Stimulated activated CD4-positive, alpha-beta T cell treated with anti-CD3 and anti-CD28 coated beads, Interleukin-2, amount 100 ng/mL, for 24 hours (primary cell): ENCODE measurements at regions not wholly inside any gene's neighbourhood (a gene's known extent, or its start where the extent isn't known, plus 50 kb on each side); places are given as distances from the start of the nearest gene placed in this dataset.

Experiments used
- DNase-seq, 2 donors: peaks; one replicate each; pipeline ENCODE4 v3.0.0-alpha.2; 2020

GRCh38 chr2:9772999-9773902 lies 70.0 kb upstream of the TAF1B start:
- DNase-seq, result no peak

GRCh38 chr2:9773903-9774239 lies 69.4 kb upstream of the TAF1B start:
- DNase-seq, result no peak

- no peak for DNase-seq
These were observed 69.0 kb upstream of the TAF1B start for GRCh38 chr2:9774266-9774665.

DNA sequence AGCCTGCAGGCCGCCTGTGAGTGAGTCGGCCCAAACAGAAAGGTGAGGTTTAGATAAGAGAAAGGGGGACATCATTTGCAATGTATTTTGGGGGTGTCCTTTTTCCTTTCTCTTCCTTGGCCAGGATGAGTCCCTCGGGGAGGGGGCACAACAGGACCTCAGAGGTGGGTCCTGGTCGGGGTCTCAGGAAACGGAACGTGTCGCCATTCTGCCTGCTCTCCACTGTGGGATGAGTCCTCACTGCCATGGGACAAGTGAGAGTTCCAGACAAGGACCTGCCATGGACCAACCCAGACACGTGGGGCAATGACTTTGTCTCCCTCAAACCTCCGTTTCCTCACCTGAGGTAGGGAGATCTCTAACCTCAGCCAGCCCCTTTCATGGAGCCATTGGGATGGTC lies 67.9 kb upstream of the TAF1B start:
- no peak for DNase-seq

DNA sequence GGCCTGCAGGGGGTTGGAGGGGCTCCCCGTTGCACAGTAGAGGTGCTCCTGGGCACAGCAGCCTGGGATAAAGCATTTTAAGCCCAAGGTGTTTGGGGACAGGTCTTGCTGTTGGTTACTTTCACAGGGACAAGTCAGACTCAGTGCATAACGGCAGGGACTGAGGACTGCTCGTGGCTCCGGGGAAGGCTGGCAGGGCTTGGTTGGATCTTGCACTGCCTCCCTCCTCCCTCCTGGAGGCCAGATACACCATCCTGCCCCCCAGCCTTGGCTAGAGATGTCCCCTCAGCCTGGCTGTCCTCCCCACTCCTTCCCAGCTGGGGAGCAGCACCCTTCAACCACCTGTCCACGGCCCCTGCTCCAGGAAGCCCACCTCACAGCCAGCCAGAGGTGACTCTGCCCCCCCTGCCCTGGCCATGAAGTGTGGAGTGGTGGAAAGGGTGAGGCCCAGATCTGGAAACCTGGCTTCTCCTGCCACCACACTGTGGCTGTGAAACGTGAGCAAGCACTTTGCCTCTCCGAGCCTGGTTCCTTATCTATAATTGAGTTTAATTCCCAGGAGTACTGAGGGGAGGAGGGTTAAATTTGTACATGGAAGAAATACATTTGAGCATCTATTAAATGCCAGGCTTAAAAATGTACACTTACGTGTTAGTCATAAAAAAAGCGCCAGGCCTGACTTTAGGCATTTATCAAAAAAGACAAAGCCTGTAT lies 67.1 kb upstream of the TAF1B start:
- DNase-seq, result no peak

DNA sequence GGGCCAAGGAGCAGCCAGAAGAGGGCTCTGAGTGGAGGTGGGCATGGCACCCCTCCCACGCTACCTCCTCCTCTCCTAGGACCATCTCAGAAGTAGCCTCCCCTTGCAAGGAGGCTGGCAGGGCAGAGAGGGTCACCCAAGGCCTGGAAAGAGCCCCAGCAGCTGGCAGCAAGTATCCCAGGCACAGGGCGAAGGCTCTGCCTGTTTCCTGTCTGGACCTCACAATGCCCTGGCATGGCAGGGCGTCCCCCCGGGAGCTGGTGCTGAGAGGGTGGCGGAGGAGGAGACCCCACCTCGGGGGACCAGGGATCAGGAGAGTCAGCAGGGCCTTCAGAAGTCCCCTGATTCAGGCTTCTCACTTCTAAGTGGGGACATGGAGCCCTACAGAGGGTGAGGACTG lies 66.2 kb upstream of the TAF1B start:
- no peak for DNase-seq

- DNase-seq, result no peak
These were observed 65.3 kb upstream of the TAF1B start for GRCh38 chr2:9778012-9778411.

- no peak for DNase-seq
These were observed 64.6 kb upstream of the TAF1B start for GRCh38 chr2:9778471-9779316.

DNA sequence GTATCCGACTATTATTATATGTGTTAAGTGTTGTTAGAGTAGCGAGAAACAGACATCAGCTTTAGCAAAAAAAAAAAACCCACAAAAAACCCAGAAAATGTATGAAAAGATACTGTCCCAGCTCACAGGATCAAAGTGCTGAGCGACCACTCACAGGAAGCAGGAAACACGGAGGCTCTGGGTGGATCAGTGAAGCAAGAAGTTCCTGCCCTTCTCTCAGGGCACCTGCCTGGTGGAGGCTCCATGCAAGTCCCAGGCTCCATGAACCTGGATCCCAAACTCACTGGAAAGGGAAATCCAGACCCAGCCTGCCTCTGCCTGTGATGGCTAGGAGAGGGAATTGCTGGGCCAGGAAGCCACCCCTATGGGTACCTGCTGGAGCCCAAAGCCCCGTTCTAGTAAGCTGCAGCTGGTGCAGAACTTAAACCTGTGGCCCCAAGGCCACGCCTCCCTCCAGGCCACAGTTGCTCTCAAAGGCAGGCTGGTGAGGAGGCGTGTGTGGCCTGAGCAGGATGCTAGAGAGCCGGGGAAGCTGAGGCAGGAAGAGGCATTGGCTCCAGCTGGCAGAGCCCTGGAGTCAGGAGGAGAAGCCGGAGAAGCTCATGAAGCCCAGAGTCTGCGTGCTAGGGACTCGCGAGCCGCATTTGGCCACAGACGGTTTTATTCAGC lies 63.5 kb upstream of the TAF1B start:
- DNase-seq, result peak; percentile 42 to 53

DNA sequence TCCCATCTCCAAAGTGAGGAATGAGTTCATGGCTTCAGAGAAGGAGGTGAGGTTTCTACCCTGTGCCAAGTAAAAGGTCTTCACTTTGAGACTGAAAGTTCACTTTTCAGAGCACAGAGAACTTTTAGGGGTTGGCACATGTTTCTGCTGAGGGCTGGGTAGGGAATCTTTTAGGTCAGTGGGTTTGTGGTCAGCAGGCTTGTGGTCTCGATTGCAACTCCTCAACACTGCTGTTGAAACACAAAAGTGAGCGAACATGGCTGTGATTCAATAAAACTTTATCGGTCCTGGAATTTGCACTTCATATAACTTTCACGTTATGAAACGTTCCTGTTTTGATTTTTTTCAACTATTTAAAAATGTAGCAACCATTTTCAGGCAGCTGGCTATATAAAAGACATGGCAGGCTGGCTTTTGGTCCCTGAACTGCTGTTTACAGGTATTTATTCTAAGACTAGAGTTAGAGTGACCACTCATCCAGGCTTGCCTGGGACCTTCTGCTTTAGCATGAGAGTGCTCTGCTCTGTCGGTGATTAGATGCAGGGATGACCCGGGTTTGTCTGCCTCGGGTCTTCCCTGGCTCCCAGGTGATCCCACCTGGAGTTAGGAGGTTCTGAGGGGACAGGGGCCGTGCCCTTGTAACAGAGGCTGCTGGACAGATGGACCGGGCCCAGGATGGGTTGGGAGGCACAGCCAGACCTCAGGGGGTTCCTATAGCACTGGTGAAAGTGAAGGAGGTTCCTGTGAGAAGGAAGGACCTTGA lies 62.7 kb upstream of the TAF1B start:
- peak in 1 of 2 donors; percentile 43 for DNase-seq

GRCh38 chr2:9781252-9781651 lies 62.0 kb upstream of the TAF1B start:
- DNase-seq, result no peak

DNA sequence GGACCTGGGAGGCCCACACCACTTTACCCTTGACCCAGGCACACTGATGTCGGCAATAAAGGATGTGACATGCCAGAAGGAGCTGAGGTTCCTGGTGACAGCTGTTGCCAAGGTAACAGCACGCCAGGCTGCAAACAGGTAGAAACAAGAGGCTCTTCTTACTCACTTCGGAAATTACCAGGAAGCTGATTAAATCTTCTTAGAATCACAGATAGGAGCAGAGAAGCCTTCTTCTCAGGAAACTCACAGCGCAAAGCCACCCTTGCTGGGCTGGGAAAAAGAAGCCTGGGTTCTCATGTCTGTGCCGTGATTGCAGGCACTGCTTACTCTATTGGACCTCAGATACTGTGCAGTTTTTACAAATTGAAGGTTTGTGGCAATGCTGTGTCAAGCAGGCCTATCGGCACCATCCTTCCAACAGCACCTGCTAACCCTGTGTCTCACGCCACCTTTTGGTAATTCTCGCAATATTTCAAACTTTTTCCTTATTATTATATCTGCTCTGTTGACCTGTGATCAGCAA lies 61.0 kb upstream of the TAF1B start:
- DNase-seq, result peak; percentile 73 to 75

DNA sequence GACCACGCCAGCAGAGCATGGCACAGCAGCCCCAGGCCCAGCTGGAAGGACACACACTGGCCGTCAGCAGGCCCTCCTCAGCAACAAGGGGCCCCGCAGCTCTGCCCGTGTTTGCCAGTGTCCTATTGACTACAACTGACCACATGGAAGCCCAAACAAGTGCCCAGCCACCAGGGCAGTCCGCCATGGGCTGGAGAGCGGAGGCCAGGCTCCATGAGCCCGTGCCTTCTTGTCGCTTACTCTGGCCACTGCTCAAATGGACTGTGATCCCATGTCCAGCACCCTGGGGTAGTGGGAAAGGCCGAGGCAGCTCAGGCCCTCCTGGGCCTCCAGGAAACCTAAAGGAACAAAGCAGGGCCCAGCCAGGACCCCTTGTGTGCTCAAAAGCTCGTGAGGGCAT lies 53.9 kb upstream of the TAF1B start:
- no peak for DNase-seq

DNA sequence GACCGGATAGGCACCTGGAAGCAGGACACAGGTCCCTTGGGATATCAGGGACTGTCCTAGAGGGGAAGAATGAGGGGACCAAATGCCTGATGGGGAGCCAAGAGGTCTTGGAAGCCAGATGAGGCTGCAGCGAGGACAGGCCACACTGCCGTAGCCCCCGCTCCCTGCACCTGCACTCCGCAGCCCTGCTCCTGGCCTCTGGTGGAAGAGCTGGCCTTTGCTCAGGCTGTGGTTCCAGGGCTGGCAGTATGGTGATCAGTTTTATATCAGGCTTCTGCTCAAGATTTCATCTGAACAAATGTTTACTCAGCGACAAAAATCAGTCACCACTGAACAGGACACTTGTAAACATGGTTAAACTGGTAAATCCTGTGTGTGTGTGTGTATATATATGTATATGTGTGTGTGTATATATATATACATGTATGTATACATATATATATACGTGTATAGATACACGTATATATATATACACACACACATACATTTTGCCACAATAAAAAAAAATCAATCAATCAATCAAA lies 52.5 kb upstream of the TAF1B start:
- DNase-seq, result no peak

GRCh38 chr2:9791711-9792110 lies 51.6 kb upstream of the TAF1B start:
- no peak for DNase-seq

DNA sequence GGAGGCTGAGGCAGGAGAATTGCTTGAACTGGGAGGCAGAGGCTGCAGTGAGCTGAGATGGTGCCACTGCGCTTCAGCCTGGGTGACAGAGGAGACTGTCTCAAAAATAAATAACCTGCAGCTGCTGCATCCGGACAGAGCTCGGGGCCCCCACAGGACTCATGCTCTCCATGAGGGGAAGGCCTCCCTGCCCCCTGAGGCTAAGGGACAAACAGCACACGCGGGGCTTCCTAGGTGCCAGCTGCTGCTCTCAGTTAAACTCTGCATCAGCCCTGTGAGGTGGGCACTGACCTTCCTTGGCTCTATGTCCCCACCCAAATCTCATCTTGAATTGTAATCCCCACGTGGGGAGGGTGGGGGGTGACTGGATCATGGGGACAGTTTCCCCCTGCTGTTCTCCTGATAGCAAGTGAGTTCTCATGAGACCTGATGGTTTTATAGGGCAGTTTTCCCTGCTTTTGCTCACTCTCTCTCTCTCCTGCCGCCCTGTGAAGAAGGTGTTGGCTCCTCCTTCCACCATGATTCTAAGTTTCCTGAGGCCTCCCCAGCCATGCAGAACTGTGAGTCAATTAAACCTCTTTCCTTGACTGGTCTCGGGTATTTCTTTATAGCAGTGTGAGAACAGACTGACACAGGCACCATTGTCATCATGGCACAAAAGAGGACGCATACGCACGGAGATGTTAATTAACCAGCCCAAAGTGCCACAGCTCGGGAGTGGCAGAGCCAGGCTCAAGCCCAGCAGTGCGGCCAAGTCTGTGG lies 49.9 kb upstream of the TAF1B start:
- no peak for DNase-seq
